ENCODE measurements at regions not wholly inside any gene's neighbourhood (a gene's known extent, or its start where the extent isn't known, plus 50 kb on each side); places are given as distances from the start of the nearest gene placed in this dataset.

GRCh38 chr1:200269256-200269655 lies 140.6 kb downstream of the ZNF281 start:
- TF ChIP-seq CHD1 (IDR thresholded peaks at IDR 0.05; ENCODE audit: low read depth, low read length) (no peak), CHD2 (IDR thresholded peaks at IDR 0.05; ENCODE audit: low read length) (no peak), CTCF (IDR thresholded peaks at IDR 0.05; ENCODE audit: control extremely low read depth in 1 of 3, insufficient read depth in 1 of 3, low read depth in 1 of 3, low read length in 3 of 3) (no peak), POLR2A (IDR thresholded peaks at IDR 0.05; ENCODE audit: control extremely low read depth in 1 of 2, low read depth in 2 of 2, low read length in 2 of 2) (no peak), FOSL1 (IDR thresholded peaks at IDR 0.05; ENCODE audit: insufficient read depth, low read depth, low read length) (no peak), YY1 (IDR thresholded peaks at IDR 0.05; ENCODE audit: low read depth, low read length) (no peak), JUND (IDR thresholded peaks at IDR 0.05; ENCODE audit: low read length) (no peak), MAX (IDR thresholded peaks at IDR 0.05) (no peak), POLR2AphosphoS5 (IDR thresholded peaks at IDR 0.05; ENCODE audit: low read depth, low read length) (no peak)

Data from H1 (cell line).